ENCODE measurements at regions not wholly inside any gene's neighbourhood (a gene's known extent, or its start where the extent isn't known, plus 50 kb on each side); places are given as distances from the start of the nearest gene placed in this dataset.

DNA sequence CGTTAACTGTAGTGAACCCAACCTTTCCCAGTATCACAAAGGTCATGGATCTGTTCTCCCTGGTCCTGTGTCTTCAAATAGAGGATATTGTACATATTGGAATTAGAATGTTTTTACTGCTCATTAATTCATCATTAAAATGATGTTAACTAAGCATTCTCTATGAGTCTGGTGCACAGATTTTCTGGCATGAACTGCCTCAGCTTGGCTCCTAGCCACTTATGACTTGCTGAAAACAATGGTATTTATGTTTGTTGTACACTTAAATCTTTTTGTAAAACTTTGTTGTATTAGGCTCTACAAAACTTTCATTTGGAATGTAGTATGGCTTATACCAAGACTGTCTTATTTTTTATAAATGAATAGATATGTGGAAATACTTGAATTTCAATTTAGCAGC, 329.4 kb downstream of the TFEC start:
- TF ChIP-seq, protein P1, sequence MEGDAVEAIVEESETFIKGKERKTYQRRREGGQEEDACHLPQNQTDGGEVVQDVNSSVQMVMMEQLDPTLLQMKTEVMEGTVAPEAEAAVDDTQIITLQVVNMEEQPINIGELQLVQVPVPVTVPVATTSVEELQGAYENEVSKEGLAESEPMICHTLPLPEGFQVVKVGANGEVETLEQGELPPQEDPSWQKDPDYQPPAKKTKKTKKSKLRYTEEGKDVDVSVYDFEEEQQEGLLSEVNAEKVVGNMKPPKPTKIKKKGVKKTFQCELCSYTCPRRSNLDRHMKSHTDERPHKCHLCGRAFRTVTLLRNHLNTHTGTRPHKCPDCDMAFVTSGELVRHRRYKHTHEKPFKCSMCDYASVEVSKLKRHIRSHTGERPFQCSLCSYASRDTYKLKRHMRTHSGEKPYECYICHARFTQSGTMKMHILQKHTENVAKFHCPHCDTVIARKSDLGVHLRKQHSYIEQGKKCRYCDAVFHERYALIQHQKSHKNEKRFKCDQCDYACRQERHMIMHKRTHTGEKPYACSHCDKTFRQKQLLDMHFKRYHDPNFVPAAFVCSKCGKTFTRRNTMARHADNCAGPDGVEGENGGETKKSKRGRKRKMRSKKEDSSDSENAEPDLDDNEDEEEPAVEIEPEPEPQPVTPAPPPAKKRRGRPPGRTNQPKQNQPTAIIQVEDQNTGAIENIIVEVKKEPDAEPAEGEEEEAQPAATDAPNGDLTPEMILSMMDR (IDR thresholded peaks at IDR 0.05; ENCODE audit: low read length) = no peak
- TF ChIP-seq EZH2 (optimal IDR thresholded peaks at IDR 0.05; ENCODE audit: low read depth, low read length) = no peak
